OCI-M1 (cell line): ENCODE measurements at regions not wholly inside any gene's neighbourhood (a gene's known extent, or its start where the extent isn't known, plus 50 kb on each side); places are given as distances from the start of the nearest gene placed in this dataset.
"Not testable (repeated sequence)": the region's sequence is repeated elsewhere in the genome, so short reads cannot be mapped to it uniquely, and the experiment has no call there.

Source experiments
- DNase-seq: peaks from one replicate; lab custom pipeline; 2025; lab: John Stamatoyannopoulos, UW

DNA sequence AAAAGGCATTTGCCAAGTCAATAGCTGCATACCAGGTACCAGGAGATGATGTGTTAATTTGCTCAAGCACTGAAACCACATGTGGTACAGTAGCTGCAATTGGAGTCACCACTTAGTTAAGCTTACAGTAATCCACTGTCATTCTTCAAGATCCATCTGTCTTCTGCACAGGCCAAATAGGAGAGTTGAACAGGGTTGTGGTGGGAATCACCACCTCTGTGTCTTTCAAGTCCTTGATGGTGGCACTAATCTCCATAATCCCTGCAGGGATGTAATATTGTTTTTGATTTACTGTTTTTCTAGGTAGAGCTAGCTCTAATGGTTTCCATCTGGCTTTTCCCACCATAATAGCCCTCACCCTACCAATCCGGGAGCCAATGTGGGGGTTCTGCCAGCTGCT is 91.9 kb downstream of the FCRL5 start:
- DNase-seq: no peak

DNA sequence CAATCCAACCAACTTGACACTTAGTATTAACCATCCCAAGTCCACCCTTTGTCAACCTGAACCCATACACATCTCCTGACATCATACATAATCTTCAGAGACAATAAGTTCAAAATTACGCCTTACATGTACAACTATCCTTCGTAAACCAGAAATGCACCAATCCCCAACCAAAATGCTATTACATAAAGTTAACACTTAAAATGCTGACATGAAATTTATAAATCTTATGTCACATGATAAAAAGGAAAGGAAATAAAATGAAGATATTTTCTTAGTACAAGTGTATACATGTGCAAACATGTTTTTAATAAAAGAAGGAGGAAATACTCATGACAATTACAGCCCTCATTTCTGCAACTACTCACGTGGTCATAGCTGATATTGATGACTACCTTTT is 95.0 kb downstream of the FCRL5 start:
- no peak for DNase-seq

DNA sequence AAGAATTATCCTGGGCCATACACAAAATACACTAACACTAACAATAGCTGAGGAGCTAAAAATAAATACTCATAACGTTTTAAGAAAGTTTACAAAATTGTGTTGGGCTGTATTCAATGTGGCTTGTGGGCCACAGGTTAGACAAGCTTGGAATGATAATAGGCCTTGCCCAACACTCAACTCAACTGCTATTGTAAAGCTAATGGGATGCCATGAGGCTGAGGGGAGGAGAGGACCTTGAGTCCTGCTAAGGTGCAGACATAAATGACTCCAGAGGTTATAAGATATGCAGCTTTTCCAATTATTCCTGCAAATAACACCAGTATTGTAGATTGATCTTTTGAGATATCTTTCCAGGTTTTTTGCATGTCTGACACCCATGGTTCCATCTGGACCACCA is 97.0 kb downstream of the FCRL5 start:
- no peak for DNase-seq

DNA sequence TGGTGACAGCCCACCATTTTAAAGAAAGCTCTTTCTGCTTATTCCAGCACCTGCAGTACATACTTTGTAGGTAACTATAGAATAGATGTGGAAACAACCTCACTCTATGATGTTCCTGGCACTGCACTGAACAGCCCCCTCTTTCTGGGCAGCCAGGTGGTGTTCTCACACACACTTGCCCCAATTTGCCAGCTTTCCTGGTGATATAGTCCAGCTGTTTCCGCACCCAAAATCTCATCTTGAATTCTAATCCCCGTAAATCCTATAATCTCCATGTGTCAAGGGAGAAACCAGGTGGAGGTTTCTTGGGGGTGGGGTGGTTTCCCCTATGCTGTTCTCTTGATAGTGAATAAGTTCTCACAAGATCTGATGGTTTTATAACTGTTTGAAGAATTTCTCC is 102.2 kb downstream of the FCRL5 start:
- no peak for DNase-seq

DNA sequence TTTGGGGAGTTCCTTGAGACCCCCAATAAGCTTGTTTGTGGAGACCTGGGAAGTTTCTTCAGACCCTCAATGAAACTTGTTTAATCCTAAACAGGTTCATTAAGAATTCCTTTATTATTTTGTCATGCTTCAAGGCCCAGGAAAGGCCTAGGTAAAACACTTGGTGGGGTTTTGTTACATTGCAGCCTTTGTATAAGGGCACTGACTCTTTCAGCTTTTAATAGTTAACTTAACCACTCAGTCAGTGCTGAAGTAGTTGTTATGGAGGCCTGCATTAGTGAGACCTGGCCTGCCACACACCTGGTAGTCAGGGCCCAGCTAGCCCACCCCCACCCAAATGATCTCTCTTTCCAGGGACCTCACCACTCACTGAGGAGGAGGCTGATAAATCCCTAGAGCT is 103.7 kb downstream of the FCRL5 start:
- DNase-seq: no peak

DNA sequence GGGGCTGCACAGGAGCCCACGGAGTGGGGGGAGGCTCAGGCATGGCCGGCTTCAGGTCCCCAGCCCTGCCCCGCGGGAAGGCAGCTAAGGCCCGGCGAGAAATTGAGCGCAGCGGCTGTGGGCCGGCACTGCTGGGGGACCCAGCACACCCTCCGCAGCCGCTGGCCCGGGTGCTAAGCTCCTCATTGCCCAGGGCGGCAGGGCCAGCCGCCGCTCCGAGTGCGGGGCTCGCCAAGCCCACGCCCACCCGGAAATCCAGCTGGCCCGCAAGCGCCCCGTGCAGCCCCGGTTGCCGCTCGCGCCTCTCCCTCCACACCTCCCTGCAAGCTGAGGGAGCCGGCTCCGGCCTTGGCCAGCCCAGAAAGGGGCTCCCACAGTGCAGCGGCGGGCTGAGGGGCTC is 106.0 kb downstream of the FCRL5 start:
- DNase-seq: not testable (repeated sequence)

DNA sequence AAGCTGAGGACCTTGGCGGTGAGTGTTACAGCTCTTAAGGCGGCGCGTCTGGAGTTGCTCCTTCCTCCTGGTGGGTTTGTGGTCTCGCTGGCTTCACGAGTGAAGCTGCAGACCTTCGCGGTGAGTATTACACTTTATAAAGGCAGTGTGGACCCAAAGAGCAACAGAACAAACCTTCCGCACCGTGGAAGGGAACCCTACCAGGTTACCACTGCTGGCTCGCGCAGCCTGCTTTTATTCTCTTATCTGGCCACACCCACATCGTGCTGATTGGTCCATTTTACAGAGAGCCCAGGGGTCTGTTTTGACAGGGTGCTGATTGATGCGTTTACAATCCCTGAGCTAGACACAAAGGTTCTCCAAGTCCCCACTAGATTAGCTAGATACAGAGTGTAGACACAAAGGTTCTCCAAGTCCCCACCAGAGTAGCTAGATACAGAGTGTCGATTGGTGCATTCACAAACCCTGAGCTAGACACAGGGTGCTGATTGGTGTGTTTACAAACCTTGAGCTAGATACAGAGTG is 106.6 kb downstream of the FCRL5 start:
- DNase-seq: not testable (repeated sequence)

DNA sequence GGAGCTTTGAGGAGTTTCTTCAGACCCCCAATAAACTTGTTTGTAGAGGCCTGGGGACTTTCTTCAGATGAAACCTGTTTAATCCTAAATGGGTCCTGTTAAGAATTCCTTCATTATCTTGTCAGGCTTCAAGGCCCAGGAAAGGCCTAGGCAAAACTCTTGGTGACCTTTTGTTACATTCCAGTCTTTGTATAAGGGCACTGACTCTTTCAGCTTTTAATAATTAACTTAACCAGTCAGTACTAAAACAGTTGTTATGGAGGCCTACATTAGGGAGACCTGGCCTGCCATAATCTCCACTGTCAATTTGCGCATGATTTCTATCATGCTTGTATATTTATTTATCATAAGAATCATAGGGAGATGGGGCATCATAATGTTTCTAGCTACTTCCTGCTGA is 110.2 kb downstream of the FCRL5 start:
- no peak for DNase-seq

DNA sequence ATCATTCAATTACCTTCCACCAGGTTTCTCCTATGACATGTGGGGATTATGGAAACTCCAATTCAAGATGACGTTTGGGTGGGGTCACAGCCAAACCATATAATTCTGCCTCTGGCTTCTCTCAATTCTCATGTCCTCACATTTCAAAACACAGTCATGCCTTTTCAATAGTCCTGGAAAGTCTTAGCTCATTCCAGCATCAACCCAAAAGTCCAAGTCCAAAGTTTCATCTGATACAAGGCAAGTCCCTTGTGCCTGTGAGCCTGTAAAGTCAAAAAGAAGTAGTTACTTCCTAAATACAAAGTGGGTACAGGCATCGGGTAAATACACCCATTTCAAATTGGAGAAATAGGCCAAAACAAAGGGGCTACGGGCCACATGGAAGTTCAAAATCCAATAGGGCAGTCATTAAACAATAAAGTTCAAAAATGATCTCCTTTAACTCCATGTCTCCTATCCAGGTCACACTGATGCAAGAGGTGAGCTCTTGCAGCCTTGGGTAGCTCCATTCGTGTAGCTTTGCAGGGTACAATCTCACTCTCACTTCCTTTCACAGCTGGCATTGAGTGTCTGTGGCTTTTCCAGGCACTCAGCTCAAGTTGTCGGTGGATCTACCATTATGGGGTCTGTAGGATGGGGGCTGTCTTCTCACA is 112.9 kb downstream of the FCRL5 start:
- no peak for DNase-seq

DNA sequence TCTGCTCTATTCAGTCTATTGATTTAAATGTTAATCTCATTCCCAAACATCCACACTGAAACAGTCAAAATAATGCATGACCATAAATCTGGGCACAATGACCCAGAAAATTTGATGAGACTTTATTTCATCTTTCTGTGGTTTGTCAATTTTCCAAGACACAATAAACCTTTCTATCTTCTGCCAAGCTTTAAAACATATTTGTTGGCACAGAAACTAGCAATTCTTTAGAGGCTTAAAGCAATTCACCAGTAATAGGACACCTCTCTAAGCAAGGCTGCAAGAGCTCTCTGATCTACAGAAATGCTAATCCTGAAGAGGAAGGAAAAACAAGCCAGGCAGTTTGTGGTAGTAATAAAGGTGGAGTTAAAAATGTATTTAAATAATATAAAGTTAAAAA is 113.7 kb downstream of the FCRL5 start:
- no peak for DNase-seq

DNA sequence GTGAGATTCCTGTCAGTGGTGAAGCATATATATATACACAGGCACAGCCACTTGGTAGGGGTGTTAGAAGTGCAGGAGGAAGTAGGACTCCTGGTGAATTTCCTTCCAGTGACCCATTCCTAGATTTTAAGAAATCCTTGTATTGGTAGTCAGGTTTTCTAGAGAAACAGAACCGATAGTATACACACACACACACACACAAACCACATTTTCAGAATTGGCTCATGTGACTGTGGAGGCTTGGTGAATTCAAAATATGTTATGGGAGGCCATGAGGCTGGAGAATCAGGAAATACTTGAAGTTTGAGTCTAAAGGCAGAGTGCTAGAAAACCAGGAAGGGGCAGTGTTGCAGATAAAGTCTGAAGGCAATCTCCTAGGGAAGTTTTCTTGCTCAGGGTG is 114.2 kb downstream of the FCRL5 start:
- DNase-seq: peak; percentile 8

DNA sequence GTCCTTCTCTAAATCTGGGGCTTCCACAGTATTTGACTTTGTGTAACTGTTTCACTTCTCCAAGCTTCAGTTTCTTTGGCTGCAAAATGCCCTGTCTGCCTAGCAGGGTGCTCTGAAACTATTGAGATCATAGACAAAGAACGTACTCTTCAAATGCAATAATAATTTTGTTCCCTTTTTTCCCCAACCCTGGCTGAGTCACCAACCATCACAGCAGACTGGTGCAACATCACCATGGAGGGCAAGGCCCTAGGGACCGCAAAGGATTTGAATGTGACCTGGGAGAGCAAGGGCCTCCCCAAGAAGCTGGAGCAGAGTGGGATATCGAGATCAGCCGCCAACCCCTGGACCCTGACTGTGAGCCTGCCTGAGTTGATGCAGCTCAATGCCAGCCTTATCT is 115.0 kb downstream of the FCRL5 start:
- DNase-seq: peak; percentile 47

DNA sequence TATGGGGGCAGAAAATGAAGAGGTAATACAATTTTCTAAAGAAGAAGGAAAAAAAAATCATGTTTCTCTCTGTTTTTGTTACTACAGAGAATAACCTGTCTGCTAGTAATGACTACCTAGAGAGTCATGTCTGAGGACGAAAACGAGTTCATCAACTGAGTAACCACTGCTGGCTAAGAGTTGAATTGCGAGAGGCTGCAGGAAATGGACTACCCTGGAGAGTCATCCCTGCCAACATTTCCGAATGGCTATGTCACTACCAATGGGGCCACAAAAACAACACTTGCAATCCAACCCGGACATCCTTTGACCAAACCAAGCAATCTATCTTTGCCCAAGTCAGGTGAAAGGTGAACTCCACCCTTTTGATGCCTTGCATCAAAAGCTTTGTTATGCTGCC is 120.6 kb downstream of the FCRL5 start:
- DNase-seq: no peak

DNA sequence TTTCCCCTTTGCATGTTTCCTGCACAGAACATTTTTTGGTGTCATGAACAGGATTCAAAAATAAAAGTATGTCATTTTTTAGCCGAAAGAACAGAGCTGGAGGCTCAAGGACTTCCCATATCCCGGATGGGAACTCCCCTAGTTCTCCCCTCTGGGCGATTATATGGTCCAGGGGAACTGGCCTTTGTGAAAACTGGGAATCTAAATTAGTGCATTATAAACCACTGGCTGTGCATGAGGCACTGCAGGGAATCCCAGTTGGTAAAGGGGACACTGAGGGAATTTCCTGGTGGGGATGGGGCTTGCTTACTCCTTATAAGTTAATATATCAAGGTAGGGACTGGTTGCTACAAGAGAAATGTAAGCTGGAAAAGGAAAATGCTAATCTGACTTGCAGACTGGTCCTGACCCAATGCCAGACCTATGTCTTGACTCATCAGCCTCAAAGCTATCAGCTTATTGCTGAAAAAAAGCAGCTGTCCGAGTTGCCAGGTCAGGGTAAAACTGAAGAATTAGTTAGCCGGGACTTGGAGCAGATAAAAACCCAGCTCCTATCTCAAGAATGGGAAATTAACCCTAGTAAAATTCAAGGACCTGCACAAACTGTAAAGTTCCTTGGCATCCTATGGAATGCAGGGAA is 122.6 kb downstream of the FCRL5 start:
- DNase-seq: no peak

DNA sequence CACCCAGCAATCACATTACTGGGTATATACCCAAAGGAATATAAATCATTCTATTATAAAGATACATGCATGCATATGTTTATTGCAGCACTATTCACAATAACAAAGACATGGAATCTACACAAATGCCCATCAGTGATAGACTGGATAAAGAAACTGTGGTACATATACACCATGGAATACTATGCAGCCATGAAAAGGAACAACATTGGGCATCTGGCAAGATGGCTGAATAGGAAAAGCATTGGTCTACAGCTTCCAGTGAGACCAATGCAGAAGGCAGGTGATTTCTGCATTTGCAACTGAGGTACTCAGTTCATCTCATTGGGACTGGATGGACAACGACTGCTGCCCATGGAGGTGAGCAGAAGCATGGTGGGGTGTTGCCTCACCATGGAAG is 128.6 kb downstream of the FCRL5 start:
- not testable (repeated sequence) for DNase-seq

DNA sequence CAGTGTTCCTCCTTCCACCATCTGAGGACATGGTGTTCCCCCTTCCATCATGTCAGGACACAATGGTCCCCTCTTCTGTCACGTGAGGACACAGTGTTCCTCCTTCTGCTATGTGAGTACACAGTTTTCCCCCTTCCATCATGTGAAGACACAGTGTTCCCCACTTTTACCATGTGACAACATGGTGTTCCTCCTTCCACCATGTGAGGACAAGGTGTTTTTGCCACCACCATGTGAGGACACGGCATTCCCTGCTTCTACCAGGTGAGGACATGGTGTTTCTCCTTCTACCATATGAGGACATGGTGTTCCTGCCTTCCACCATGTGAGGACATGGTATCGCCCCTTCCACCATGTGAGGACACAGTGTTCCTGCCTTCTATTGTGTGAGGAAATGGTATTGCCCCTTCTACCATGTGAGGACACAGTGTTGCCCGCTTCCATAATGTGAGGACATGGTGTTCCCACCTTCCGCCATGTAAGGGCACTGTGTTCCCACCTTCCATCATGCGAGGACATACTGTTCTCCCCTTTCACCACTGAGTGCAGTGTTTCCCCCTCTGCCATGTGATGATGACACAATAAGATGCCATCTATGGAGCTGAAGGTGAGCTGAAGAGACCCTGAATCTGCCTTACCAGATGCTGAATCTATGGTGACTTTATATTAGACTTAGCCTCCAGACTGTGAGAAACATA is 132.3 kb downstream of the FCRL5 start:
- no peak for DNase-seq

DNA sequence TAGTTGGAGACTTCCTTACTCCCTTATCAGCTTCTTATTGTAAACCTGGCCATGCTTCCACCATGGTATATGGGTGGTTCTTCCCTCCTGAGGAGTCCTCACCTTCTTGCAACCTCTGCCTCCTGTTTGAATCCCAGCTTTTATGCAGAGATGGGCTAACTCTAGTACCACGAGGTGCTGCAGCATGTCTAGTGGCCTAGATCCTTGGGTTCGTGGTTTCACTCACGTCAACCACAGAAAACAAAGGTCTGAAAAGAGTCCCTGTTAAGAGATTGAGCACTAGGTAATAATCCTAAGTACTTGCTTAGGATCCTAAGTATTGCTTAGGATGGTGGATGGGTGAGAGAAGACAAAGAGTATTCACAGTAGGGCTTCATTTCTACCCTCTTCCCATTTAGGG is 133.7 kb downstream of the FCRL5 start:
- no peak for DNase-seq

DNA sequence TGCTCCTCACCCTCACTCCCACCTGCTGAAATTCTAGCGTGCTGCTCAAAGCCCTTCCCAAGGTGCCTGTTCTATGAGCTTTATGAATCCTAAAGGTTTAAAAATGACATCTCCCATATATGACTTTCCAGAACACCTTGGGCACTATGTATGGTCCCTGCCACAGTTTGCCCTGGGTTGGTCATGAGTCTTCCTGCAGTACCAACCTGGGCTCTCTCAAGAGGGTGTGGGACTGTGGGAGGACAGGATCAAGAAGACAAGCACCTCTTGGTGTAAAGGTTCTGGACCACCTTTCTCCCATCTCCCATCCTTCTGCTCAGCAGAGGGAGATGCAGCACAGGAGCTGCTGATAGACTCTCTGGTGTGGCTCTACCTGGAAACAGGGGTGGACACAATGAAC is 134.1 kb downstream of the FCRL5 start:
- DNase-seq: no peak

DNA sequence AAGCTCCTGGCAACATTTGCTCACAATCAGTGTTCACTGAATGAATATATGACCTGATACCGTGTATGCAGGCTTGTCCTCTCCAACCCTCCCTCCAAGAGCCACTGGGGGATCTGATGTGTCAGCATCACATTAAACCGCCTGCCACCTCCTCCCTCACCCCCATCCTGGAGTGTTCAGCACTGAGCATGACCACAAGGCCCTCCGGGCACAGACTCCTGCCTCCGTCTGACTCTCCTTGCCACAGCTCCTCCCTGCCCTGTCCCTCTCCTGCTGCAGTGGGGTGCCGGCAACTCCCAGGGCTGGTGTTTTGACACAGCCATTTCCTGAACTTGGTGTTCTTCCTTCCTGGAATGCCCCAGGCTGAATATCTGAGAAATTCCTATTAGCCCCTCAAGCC is 136.7 kb downstream of the FCRL5 start:
- no peak for DNase-seq

DNA sequence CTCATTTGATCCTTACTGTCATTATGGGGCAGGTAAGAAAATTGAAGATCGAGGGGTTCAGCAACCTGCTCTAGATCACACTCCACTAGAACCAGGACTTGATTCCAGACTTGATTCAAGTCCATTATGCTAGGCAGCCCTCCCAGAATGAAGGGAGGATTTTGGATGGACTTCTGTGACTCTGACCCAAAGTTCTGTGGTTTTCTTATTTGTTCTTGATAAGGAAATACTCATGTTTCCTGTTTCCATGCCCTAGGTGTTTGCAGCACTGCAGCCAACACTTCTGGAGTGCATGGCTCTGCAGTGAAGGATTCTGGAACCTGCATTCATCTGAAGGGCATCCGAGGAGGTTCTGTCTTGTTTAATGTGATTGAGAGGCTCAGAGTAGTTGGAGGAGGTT is 140.0 kb downstream of the FCRL5 start:
- no peak for DNase-seq

DNA sequence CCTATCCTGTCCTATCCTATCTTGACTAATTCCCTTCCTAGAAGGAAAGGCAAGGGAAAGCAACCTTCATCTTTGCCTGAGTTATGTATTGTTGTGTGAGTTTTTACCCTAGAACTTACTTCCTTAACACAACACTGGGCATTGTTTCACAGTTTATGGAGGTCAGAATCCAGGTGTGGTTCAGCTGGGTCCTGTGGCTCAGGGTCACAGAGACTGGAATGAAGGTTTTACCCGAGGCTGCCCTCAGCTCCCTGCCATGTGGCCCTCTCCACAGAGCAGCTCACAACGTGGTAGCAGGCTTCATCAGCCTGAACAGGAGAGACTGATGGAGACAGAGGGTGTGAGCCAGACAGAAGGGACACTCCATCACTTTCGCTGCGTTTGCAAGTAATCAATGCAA is 140.5 kb downstream of the FCRL5 start:
- no peak for DNase-seq

DNA sequence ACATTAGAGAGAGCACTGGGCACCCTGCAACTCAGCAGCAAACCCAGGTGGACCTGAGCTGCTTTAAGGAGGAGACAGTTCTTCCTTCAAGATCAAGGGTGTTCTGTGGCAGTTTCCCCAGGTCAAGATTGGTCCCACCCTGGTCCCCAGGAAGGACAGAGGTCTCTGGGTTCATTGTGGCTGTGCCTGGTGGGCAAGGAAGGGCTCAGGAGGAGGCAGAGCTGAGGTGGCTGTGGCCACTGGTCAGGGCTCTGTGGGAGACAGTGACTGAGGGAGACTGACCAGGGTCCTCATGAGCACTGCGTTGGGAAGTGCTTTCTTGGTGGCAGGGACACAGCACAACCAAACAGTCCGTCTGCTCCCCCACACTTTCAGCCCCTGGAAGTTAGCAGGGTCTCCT is 141.3 kb downstream of the FCRL5 start:
- DNase-seq: no peak

DNA sequence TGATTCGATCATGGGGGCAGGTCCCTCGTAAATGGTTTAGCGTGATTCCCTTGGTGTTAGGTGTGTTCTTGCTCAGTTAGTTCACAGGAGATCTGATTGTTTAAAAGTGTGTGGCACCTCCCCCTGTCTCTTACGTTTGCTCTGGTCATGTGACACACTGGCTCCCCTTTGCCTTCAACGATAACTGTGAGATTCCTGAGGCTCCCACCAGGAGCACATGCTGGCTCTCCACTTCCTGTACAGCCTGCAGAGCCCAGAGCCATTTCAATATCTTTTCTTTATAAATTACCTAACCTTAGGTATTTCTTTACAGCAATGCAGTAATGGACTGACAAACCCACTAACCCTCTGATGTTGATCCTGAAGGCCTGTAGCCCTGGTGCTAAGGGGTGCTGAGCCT is 141.9 kb downstream of the FCRL5 start:
- no peak for DNase-seq
